WTC11 (cell line): ENCODE measurements at regions not wholly inside any gene's neighbourhood (a gene's known extent, or its start where the extent isn't known, plus 50 kb on each side); places are given as distances from the start of the nearest gene placed in this dataset.

Source experiments
- ATAC-seq: fragments of 200-7000 bp; cut with Tn5 transposase; 2 replicates; pipeline ENCODE4 v1.10.0; 2021; ENCODE audit warnings: mild to moderate bottlenecking, moderate library complexity
- CTCF ChIA-PET: fragments of 300-600 bp; sonication (Branson Sonifier 250); formaldehyde crosslinking; loops from one replicate; lab custom pipeline; 2021; ENCODE audit warnings: antibody characterized with exemption; lab: Charles Lee
- POLR2A ChIA-PET: fragments of 350-600 bp; sonication (Branson Sonifier 250); formaldehyde crosslinking; loops from one replicate; lab custom pipeline; 2021; ENCODE audit warnings: antibody characterized with exemption; lab: Charles Lee
- DNase-seq: peaks from one replicate; pipeline ENCODE4 v3.0.0; 2021; ENCODE audit warnings: low spot score
- H3K27ac Mint-ChIP-seq: 2 replicates; pipeline ENCODE4 v1.8.0; 2021; ENCODE audit warnings: mixed read lengths
- H3K27me3 Mint-ChIP-seq: 2 replicates; pipeline ENCODE4 v1.8.0; 2021; ENCODE audit warnings: low read depth, mild to moderate bottlenecking, moderate library complexity, mixed read lengths
- H3K36me3 Mint-ChIP-seq: 2 replicates; pipeline ENCODE4 v1.8.0; 2021; ENCODE audit warnings: mixed read lengths
- H3K4me1 Mint-ChIP-seq: 2 replicates; pipeline ENCODE4 v1.8.0; 2022; ENCODE audit warnings: mixed read lengths
- H3K4me3 Mint-ChIP-seq: 2 replicates; pipeline ENCODE4 v1.8.0; 2021; ENCODE audit warnings: mild to moderate bottlenecking, moderate library complexity, mixed read lengths
- H3K9me3 Mint-ChIP-seq: 2 replicates; pipeline ENCODE4 v1.8.0; 2021; ENCODE audit warnings: mixed read lengths
- ATF1 ChIP-seq: sonication (generic); formaldehyde crosslinking; IDR thresholded peaks from 2 replicates; pipeline ENCODE4 v1.8.1; 2023; ENCODE audit warnings: mild to moderate bottlenecking, moderate library complexity, missing genetic modification reagents
- FOXP1 ChIP-seq: sonication (generic); formaldehyde crosslinking; IDR thresholded peaks from 2 replicates; pipeline ENCODE4 v1.8.0; 2022; ENCODE audit warnings: missing genetic modification reagents, mild to moderate bottlenecking, moderate library complexity, borderline replicate concordance
- GABPB1 ChIP-seq: sonication (generic); formaldehyde crosslinking; IDR thresholded peaks from 2 replicates; pipeline ENCODE4 v1.8.1; 2023; ENCODE audit warnings: mild to moderate bottlenecking, missing genetic modification reagents
- IRF2 ChIP-seq: sonication (generic); formaldehyde crosslinking; IDR thresholded peaks from 2 replicates; pipeline ENCODE4 v1.8.0; 2022; ENCODE audit warnings: low read depth, missing genetic modification reagents, borderline replicate concordance
- MXD4 ChIP-seq: fragments of 250-450 bp; sonication (Bioruptor Pico); IDR thresholded peaks from 2 replicates; pipeline ENCODE4 v1.8.0; 2021; ENCODE audit warnings: mild to moderate bottlenecking, moderate library complexity, borderline replicate concordance
- MYBL2 ChIP-seq: sonication (generic); formaldehyde crosslinking; IDR thresholded peaks from 2 replicates; pipeline ENCODE4 v1.8.1; 2023; ENCODE audit warnings: mild to moderate bottlenecking, moderate library complexity, missing genetic modification reagents
- NR3C1 ChIP-seq: sonication (generic); formaldehyde crosslinking; conservative IDR thresholded peaks from 2 replicates; pipeline ENCODE4 v1.8.1; 2023; ENCODE audit warnings: low read depth, mild to moderate bottlenecking, missing genetic modification reagents
- PRRX2 ChIP-seq: fragments of 250-450 bp; sonication (Bioruptor Pico); IDR thresholded peaks from 2 replicates; pipeline ENCODE4 v1.8.0; 2021; ENCODE audit warnings: mild to moderate bottlenecking
- RELA ChIP-seq: sonication (generic); formaldehyde crosslinking; IDR thresholded peaks from 2 replicates; pipeline ENCODE4 v1.8.1; 2022; ENCODE audit warnings: missing genetic modification reagents, mild to moderate bottlenecking, borderline replicate concordance
- SOX15 ChIP-seq: fragments of 250-450 bp; sonication (Bioruptor Pico); IDR thresholded peaks from 2 replicates; pipeline ENCODE4 v1.9.0; 2021; ENCODE audit warnings: mild to moderate bottlenecking
- SP1 ChIP-seq: sonication (generic); formaldehyde crosslinking; conservative IDR thresholded peaks from 2 replicates; pipeline ENCODE4 v1.8.1; 2022; ENCODE audit warnings: missing genetic modification reagents
- ZNF232 ChIP-seq: sonication (generic); formaldehyde crosslinking; IDR thresholded peaks from 2 replicates; pipeline ENCODE4 v1.8.0; 2022; ENCODE audit warnings: mild to moderate bottlenecking, missing genetic modification reagents
- ZNF263 ChIP-seq: sonication (generic); formaldehyde crosslinking; IDR thresholded peaks from 2 replicates; pipeline ENCODE4 v1.8.1; 2022; ENCODE audit warnings: low read depth, mild to moderate bottlenecking, moderate library complexity, missing genetic modification reagents
- TF ChIP-seq, protein P1 (sequence below): sonication (generic); formaldehyde crosslinking; IDR thresholded peaks from 2 replicates; pipeline ENCODE4 v1.8.1; 2023; ENCODE audit warnings: mild to moderate bottlenecking, moderate library complexity, missing genetic modification reagents
- TF ChIP-seq, protein P2 (sequence below): sonication (generic); formaldehyde crosslinking; conservative IDR thresholded peaks from 2 replicates; pipeline ENCODE4 v1.8.1; 2022; ENCODE audit warnings: mild to moderate bottlenecking, missing genetic modification reagents
- TF ChIP-seq, protein P3 (sequence below): fragments of 250-450 bp; sonication (Bioruptor Pico); IDR thresholded peaks from 2 replicates; pipeline ENCODE4 v1.9.0; 2021; ENCODE audit warnings: mild to moderate bottlenecking
- TF ChIP-seq, protein P4 (sequence below): sonication (generic); formaldehyde crosslinking; IDR thresholded peaks from 2 replicates; pipeline ENCODE4 v1.8.1; 2022; ENCODE audit warnings: missing genetic modification reagents, borderline replicate concordance
- TF ChIP-seq, protein P5 (sequence below): fragments of 250-450 bp; sonication (Bioruptor Pico); conservative IDR thresholded peaks from 2 replicates; pipeline ENCODE4 v1.9.0; 2021; ENCODE audit warnings: mild to moderate bottlenecking
- TF ChIP-seq, protein P6 (sequence below): sonication (generic); formaldehyde crosslinking; conservative IDR thresholded peaks from 2 replicates; pipeline ENCODE4 v1.8.1; 2023; ENCODE audit warnings: mild to moderate bottlenecking, low read depth, missing genetic modification reagents, moderate library complexity

DNA sequence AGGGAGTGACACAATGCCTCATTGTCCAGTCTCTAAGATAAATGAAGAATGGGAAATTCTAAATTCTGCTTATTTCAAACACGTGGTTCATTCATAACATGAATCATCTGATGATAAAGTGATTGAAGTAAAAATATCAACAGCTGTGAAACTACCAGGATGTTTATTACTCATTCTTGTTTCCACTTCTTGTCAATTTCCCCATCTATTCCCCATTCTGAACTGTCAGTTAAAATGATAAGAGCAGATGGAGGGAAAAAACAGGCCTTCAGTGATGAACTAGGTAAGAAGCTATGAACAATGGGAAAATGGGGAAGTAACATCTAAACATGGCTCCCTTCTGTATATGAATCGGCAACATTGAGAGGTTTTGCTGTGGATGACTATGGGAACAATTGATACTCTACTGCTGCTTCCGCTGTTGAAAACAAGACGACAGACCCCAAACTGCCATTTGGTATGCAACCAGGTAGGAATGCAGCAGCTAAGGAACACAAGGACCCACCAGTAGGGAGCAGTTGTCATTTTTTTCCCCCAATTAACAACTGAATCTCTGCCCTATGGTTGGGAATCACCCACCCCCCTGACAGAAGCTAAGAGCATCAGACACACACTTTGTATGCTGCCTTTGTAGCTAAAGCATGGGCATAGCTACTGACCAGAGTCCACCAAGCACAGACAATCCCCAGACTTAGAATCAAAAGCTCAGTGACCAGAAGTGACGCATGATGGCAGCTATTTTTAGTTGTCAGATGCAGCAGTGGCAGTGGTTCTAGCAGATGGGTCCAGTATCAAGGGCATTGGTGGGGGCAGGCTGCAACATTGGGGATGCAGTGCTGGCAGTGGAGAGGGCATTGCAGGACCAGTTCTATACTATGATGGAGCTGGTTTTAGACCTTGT lies 52.9 kb upstream of the ZNF366 start:
- TF ChIP-seq FOXP1 (CRISPR knock-in tag) (no peak), ZNF263 (CRISPR knock-in tag) (no peak), ATF1 (no peak), PRRX2 (no peak), SP1 (CRISPR knock-in tag) (no peak), GABPB1 (CRISPR knock-in tag) (no peak), IRF2 (CRISPR knock-in tag) (no peak), ZNF232 (no peak), RELA (no peak), SOX15 (CRISPR knock-in tag) (no peak), MXD4 (CRISPR knock-in tag) (no peak), MYBL2 (CRISPR knock-in tag) (no peak), NR3C1 (CRISPR knock-in tag) (no peak)
- TF ChIP-seq, protein P1, sequence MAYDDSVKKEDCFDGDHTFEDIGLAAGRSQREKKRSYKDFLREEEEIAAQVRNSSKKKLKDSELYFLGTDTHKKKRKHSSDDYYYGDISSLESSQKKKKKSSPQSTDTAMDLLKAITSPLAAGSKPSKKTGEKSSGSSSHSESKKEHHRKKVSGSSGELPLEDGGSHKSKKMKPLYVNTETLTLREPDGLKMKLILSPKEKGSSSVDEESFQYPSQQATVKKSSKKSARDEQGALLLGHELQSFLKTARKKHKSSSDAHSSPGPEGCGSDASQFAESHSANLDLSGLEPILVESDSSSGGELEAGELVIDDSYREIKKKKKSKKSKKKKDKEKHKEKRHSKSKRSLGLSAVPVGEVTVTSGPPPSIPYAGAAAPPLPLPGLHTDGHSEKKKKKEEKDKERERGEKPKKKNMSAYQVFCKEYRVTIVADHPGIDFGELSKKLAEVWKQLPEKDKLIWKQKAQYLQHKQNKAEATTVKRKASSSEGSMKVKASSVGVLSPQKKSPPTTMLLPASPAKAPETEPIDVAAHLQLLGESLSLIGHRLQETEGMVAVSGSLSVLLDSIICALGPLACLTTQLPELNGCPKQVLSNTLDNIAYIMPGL: no peak
- TF ChIP-seq, protein P2, sequence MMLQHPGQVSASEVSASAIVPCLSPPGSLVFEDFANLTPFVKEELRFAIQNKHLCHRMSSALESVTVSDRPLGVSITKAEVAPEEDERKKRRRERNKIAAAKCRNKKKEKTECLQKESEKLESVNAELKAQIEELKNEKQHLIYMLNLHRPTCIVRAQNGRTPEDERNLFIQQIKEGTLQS (CRISPR knock-in tag): no peak
- TF ChIP-seq, protein P3, sequence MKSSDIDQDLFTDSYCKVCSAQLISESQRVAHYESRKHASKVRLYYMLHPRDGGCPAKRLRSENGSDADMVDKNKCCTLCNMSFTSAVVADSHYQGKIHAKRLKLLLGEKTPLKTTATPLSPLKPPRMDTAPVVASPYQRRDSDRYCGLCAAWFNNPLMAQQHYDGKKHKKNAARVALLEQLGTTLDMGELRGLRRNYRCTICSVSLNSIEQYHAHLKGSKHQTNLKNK: no peak
- TF ChIP-seq, protein P4, sequence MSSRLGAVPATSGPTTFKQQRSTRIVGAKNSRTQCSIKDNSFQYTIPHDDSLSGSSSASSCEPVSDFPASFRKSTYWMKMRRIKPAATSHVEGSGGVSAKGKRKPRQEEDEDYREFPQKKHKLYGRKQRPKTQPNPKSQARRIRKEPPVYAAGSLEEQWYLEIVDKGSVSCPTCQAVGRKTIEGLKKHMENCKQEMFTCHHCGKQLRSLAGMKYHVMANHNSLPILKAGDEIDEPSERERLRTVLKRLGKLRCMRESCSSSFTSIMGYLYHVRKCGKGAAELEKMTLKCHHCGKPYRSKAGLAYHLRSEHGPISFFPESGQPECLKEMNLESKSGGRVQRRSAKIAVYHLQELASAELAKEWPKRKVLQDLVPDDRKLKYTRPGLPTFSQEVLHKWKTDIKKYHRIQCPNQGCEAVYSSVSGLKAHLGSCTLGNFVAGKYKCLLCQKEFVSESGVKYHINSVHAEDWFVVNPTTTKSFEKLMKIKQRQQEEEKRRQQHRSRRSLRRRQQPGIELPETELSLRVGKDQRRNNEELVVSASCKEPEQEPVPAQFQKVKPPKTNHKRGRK (CRISPR knock-in tag): no peak
- TF ChIP-seq, protein P5, sequence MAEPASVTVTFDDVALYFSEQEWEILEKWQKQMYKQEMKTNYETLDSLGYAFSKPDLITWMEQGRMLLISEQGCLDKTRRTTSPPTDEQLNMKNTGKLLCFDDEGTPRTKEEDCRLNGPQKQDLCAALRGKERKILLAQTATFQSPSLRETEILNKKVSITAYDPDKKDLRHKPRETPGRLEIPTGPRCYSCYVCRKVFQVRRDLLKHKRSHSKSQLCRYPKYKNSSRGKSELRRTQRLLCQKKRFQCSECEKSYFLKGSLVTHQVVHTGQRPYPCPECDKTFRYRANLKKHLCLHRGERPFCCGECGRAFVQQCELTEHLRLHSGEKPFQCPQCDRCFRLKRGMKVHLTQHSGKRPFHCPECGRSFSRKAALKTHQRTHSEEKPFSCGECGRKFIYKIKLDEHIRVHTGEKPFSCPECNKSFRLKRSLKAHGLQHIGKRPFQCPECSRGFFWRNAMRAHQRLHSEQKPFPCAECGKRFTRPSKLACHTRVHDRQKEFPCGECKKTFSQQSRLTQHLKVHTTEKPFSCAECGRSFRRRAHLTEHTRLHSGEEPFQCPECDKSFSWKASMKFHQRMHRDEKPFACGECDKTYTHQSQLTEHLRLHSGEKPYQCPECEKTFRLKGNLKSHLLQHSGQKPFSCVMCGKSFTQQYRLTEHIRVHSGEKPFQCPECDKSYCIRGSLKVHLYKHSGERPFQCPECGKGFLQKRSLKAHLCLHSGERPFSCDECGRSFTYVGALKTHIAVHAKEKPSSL (CRISPR knock-in tag): no peak
- TF ChIP-seq, protein P6, sequence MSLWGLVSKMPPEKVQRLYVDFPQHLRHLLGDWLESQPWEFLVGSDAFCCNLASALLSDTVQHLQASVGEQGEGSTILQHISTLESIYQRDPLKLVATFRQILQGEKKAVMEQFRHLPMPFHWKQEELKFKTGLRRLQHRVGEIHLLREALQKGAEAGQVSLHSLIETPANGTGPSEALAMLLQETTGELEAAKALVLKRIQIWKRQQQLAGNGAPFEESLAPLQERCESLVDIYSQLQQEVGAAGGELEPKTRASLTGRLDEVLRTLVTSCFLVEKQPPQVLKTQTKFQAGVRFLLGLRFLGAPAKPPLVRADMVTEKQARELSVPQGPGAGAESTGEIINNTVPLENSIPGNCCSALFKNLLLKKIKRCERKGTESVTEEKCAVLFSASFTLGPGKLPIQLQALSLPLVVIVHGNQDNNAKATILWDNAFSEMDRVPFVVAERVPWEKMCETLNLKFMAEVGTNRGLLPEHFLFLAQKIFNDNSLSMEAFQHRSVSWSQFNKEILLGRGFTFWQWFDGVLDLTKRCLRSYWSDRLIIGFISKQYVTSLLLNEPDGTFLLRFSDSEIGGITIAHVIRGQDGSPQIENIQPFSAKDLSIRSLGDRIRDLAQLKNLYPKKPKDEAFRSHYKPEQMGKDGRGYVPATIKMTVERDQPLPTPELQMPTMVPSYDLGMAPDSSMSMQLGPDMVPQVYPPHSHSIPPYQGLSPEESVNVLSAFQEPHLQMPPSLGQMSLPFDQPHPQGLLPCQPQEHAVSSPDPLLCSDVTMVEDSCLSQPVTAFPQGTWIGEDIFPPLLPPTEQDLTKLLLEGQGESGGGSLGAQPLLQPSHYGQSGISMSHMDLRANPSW (CRISPR knock-in tag): no peak

More for the DNA sequence above, 52.9 kb upstream of the ZNF366 start:
- CTCF ChIA-PET: interaction anchor here (0.6 to 1.2 kb wide), 5 partner anchors 28 to 259 kb away, joined by 3 to 6 read pairs (median 4); no protein-coding TSS in a partner anchor
- Mint-ChIP-seq H3K27ac (no peak overlapping the region), H3K27me3 (no peaks in the 10 kb centered on the region), H3K9me3 (peaks cover 12% of the 10 kb centered on the region), H3K4me1 (peaks cover 54% of the 10 kb centered on the region), H3K4me3 (no peak overlapping the region), H3K36me3 (no peaks in the 10 kb centered on the region)
- POLR2A ChIA-PET: interaction anchor here (0.7 kb wide), 1 partner anchor 145 kb away, joined by 4 read pairs; no protein-coding TSS in a partner anchor
- ATAC-seq: no peak
- no peak for DNase-seq
